K562 (cell line): ENCODE measurements at regions not wholly inside any gene's neighbourhood (a gene's known extent, or its start where the extent isn't known, plus 50 kb on each side); places are given as distances from the start of the nearest gene placed in this dataset.

Source experiments
- DNMT1 ChIP-seq: fragments of 450-650 bp; IDR thresholded peaks from 2 replicates; pipeline ENCODE4 v1.6.1; 2016; ENCODE audit warnings: antibody characterized with exemption, mild to moderate bottlenecking
- MAFG ChIP-seq: fragments of 450-650 bp; conservative IDR thresholded peaks from 2 replicates; pipeline ENCODE4 v1.6.1; 2016; ENCODE audit warnings: missing genetic modification characterization, missing compliant biosample characterization
- POLR2AphosphoS5 ChIP-seq: IDR thresholded peaks from 2 replicates; pipeline ENCODE4 v1.6.1; 2011; ENCODE audit warnings: mild to moderate bottlenecking, low read depth, low read length, moderate library complexity; ENCODE audit not compliant: control insufficient read depth, insufficient read depth
- ZNF143 ChIP-seq: sonication (generic); formaldehyde crosslinking; IDR thresholded peaks from 2 replicates; pipeline ENCODE4 v1.9.0; 2022; ENCODE audit warnings: mild to moderate bottlenecking, missing genetic modification reagents
- TF ChIP-seq, protein P1 (sequence below): fragments of 250-450 bp; sonication (Bioruptor Pico); IDR thresholded peaks from 2 replicates; pipeline ENCODE4 v1.5.0; 2021; ENCODE audit warnings: mild to moderate bottlenecking, borderline replicate concordance
- TF ChIP-seq, protein P2 (sequence below): fragments of 450-650 bp; formaldehyde crosslinking; IDR thresholded peaks from 2 replicates; pipeline ENCODE4 v1.4.0; 2020; ENCODE audit warnings: mild to moderate bottlenecking
- TF ChIP-seq, protein P3 (sequence below), 2 experiments: fragments of 450-650 bp in 1 of 2; sonication (generic) in 1 of 2; formaldehyde crosslinking in 1 of 2; IDR thresholded peaks in 1 of 2; conservative IDR thresholded peaks in 1 of 2; 2 replicates each; pipeline versions ENCODE4 v1.6.1 to v1.8.1; 2016 to 2023; ENCODE audit warnings: mild to moderate bottlenecking in 2 of 2, moderate library complexity in 2 of 2, inconsistent platforms in 1 of 2, missing genetic modification reagents in 1 of 2
- TF ChIP-seq, protein P4 (sequence below): sonication (generic); formaldehyde crosslinking; IDR thresholded peaks from 2 replicates; pipeline ENCODE4 v1.8.0; 2022; ENCODE audit warnings: mild to moderate bottlenecking, missing genetic modification reagents

DNA sequence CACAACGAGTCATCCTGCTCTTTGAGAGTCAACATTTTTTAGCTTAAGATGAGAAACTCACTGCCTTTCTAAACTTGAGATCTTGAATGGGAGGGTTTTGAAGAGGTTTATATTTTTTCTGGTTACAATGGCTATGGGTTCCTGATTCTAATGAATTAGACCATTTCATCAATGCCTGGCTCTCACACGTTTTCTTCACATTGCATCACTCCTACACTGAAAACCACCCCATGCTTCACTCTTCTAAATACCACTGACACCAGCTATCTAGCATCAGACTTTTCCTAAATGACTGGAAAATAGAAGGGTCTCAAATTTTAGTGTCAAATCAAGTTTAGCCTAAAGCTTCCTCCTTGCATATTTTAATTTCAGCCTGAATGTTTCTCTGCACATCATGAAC, 606.1 kb upstream of the USP24 start (continued):
- TF ChIP-seq, protein P1, sequence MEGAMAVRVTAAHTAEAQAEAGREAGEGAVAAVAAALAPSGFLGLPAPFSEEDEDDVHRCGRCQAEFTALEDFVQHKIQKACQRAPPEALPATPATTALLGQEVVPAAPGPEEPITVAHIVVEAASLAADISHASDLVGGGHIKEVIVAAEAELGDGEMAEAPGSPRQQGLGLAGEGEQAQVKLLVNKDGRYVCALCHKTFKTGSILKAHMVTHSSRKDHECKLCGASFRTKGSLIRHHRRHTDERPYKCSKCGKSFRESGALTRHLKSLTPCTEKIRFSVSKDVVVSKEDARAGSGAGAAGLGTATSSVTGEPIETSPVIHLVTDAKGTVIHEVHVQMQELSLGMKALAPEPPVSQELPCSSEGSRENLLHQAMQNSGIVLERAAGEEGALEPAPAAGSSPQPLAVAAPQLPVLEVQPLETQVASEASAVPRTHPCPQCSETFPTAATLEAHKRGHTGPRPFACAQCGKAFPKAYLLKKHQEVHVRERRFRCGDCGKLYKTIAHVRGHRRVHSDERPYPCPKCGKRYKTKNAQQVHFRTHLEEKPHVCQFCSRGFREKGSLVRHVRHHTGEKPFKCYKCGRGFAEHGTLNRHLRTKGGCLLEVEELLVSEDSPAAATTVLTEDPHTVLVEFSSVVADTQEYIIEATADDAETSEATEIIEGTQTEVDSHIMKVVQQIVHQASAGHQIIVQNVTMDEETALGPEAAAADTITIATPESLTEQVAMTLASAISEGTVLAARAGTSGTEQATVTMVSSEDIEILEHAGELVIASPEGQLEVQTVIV, result no peak
- no peak for TF ChIP-seq ZNF143 (CRISPR knock-in tag)
- TF ChIP-seq POLR2AphosphoS5, result no peak
- TF ChIP-seq, protein P2, sequence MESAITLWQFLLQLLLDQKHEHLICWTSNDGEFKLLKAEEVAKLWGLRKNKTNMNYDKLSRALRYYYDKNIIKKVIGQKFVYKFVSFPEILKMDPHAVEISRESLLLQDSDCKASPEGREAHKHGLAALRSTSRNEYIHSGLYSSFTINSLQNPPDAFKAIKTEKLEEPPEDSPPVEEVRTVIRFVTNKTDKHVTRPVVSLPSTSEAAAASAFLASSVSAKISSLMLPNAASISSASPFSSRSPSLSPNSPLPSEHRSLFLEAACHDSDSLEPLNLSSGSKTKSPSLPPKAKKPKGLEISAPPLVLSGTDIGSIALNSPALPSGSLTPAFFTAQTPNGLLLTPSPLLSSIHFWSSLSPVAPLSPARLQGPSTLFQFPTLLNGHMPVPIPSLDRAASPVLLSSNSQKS (CRISPR knock-in tag), result no peak
- TF ChIP-seq, protein P3, sequence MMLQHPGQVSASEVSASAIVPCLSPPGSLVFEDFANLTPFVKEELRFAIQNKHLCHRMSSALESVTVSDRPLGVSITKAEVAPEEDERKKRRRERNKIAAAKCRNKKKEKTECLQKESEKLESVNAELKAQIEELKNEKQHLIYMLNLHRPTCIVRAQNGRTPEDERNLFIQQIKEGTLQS (IDR thresholded peaks at IDR 0.05), result no peak
- TF ChIP-seq, protein P3 (CRISPR knock-in tag; conservative IDR thresholded peaks at IDR 0.05), result no peak
- TF ChIP-seq, protein P4, sequence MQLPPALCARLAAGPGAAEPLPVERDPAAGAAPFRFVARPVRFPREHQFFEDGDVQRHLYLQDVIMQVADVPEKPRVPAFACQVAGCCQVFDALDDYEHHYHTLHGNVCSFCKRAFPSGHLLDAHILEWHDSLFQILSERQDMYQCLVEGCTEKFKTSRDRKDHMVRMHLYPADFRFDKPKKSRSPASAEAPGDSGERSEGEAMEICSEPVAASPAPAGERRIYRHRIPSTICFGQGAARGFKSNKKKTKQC (CRISPR knock-in tag), result no peak
- no peak for TF ChIP-seq DNMT1
- no peak for TF ChIP-seq MAFG
